ENCODE measurements at regions not wholly inside any gene's neighbourhood (a gene's known extent, or its start where the extent isn't known, plus 50 kb on each side); places are given as distances from the start of the nearest gene placed in this dataset.

DNA sequence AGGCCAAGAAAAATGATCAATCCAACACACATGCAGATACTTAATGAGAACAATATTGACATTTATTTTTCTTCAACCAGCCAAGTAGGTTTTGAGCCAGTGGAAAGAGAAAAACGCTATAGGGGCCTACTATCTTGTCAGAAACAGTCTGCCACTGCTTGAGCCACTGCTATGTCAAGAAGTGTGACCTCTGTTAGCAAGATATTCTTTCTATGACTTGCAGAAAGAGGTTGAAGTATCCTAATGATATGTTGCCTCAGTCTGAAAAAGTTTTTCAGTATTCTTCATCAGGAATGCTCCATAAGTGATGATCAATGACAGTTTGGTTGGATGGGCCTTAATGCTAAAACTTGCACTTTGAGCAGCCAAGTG, 328.4 kb upstream of the KCND2 start:
- TF ChIP-seq, protein P1, sequence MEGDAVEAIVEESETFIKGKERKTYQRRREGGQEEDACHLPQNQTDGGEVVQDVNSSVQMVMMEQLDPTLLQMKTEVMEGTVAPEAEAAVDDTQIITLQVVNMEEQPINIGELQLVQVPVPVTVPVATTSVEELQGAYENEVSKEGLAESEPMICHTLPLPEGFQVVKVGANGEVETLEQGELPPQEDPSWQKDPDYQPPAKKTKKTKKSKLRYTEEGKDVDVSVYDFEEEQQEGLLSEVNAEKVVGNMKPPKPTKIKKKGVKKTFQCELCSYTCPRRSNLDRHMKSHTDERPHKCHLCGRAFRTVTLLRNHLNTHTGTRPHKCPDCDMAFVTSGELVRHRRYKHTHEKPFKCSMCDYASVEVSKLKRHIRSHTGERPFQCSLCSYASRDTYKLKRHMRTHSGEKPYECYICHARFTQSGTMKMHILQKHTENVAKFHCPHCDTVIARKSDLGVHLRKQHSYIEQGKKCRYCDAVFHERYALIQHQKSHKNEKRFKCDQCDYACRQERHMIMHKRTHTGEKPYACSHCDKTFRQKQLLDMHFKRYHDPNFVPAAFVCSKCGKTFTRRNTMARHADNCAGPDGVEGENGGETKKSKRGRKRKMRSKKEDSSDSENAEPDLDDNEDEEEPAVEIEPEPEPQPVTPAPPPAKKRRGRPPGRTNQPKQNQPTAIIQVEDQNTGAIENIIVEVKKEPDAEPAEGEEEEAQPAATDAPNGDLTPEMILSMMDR (IDR thresholded peaks at IDR 0.05), result no peak
- TF ChIP-seq POLR2A (IDR thresholded peaks at IDR 0.05) (no peak), POLR2AphosphoS5 (IDR thresholded peaks at IDR 0.05) (no peak)

Measured in breast epithelium (tissue), 3 donors.